Urothelium cell line (cell line): ENCODE measurements at regions not wholly inside any gene's neighbourhood (a gene's known extent, or its start where the extent isn't known, plus 50 kb on each side); places are given as distances from the start of the nearest gene placed in this dataset.
"Not testable (repeated sequence)": the region's sequence is repeated elsewhere in the genome, so short reads cannot be mapped to it uniquely, and the experiment has no call there.

Experiments
- DNase-seq: peaks from one replicate; pipeline ENCODE4 v3.0.0; 2011; ENCODE audit warnings: low spot score, mixed read lengths
- FAIRE-seq: peaks from 2 replicates; lab custom pipeline; 2011; peaks lifted over from hg19 to GRCh38; lab: Jason Lieb, UNC

DNA sequence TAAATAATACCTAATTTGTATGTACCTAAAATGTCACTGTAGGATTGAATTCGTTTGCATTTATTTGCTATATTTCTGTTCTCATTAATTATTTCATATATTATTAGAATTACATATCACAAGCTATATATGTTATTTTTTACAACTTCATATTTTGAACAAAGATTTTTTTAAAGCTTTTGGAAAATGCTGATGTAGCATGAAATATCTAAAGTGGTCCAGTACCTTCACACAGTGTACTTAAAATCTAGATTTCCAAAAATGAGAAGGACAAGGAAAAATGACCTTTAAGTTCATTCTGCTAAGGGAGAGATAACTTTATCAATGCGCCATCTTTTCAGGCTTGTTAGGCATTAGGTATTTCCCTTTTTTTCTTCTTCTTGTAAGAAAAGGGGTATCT is 71.8 kb downstream of the LARP7 start:
- DNase-seq = no peak
- FAIRE-seq = no peak

DNA sequence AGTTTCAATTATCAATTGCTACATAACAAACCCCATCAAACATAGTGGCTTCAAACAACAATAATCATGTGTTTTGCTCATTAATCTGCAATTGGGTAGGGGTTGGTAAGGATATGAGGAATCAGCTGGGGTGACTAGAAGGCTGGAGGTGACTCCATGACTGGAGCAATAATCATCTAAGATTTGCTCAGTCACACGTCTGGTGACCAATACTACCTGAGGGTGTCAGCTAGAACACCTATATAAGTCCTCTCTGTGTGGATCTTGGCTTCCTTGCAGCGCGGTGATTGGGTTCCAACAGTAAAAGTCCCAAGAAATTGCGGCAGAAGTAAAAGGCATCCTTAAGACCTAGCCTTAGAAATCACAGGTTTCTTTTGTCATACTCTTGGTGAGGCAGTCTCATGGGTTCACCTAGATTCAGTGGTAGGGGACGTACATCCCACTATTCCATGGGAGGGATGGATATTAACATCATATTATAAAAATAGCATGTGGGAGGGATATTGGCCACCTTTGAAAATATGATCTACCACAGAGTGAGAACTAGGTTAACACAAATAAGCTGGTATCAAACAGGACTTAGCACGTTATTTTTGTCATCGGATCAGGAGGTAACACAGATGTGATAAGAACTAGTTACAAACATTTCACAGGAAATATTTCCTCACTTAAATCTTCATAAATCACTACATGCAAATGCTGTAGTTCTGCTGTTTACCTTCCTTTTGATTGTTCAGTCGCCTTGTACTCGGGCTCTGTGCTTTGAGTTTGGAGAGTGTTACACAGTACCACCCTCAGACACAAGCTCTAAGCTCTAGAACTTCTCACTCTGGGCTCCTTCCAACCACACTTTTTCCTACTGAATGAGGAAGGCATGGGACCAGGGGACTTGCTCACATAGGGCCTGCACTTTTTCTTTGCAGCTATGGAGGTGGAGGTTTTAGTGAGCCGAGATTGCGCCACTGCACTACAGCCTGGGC is 78.3 kb downstream of the LARP7 start:
- FAIRE-seq = no peak
- DNase-seq = no peak

DNA sequence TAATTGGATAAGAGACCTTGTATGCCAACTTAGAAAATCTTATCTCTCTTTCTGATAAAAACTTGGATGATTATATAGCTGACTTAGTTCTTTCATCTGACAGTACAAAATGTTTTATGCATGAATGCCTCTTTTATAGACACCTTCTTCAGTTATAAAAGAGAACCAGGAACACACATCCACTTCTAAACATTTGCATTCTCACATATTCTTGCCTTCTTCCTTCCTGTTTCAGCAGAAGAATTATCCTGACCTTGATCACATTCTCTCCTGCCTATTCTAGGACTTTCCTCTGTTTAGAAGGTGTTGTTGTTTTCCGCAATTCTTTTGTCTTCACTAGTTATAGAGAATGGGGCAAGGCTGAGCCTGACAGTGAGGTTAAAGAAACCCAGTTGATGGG is 80.9 kb downstream of the LARP7 start:
- no peak for FAIRE-seq
- no peak for DNase-seq

DNA sequence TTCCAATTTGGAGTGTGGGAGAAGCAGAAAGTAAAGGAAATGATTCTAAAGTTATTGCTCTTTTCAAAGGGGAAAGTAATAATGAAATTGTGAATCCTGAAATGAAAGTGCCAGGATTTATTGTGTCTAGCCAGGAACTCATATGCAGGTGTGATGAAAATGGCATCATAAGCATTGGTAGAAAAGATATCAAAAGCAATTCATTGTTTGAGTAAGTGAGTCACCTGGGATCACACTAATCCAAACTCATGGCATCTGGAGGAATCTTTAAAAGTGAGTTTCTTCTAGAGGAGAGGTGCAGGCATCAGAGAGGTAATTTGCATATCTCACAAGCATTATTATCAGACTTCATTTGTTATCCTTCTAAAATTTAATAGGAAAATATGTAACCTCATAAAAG is 84.7 kb downstream of the LARP7 start:
- DNase-seq = no peak
- no peak for FAIRE-seq

DNA sequence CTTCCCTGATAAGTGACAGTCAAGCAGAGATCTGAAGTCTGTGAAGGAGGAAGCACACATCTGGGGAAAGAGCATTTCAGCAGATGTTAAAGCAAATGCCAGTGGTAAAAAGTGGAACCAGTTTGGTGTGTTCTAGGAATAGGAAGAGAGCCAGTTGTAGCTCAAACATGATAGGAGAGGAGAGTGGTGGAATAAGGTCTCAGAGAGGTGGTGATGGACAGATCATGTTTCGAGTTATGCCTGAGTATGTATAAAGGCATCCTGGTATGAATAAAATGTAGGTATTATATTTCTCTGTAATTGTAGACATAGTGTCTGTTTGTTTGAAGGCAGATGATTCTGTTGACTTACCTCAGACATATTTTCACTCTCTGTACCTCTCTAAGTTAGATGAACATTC is 89.1 kb downstream of the LARP7 start:
- DNase-seq (no peak), FAIRE-seq (no peak)

DNA sequence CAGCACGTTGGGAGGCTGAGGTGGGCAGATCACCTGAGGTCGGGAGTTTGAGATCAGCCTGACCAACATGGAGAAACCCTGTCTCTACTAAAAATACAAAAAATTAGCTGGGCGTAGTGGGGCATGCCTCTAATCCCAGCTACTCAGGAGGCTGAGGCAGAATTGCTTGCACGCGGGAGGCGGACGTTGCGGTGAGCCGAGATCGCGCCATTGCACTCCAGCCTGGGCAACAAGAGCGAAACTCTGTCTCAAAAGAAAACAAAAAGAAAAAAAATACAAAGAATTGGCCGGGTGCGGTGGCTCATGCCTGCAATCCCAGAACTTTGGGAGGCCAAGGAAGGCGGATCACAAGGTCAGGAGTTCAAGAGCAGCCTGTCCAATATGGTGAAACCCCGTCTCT is 90.8 kb downstream of the LARP7 start:
- FAIRE-seq = not testable (repeated sequence)

DNA sequence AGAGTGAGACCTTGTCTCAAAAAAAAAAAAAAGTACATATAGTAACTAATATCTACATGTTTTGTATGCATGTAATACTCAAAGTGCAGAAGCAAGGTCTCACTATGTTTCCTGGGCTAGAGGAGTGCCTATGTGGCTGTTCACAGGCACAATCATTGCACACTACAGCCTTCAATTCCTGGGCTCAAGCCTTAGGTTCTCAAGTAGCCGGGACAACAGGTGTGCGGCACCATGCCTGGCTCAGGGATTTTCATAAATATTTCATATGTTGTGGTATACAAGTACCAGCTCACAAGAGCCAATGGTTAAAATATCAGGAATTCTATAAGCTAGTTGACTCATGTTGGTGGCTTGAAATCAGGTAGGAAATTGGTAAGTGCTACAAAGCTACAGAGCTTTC is 94.8 kb downstream of the LARP7 start:
- FAIRE-seq (no peak), DNase-seq (no peak)

More for the DNA sequence above, 90.8 kb downstream of the LARP7 start:
- DNase-seq = not testable (repeated sequence)

DNA sequence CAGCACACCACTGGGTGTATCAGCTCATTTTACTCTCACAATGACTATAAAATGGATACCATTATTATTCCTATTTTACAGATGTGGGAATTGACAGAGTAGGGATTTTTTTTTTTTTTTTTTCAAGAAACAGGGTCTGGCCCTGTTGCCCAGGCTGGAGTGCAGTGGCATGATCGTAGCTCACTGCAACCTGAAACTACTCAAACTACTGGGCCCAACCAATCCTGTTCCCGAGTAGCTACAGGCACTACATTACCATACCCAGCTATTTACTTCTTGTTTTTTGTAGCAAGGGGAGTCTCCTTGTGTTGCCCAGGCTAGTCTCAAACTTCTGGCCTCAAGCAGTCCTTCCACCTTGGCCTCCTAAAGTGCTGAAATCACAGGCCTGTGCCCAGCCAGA is 95.2 kb downstream of the LARP7 start:
- no peak for FAIRE-seq
- no peak for DNase-seq

DNA sequence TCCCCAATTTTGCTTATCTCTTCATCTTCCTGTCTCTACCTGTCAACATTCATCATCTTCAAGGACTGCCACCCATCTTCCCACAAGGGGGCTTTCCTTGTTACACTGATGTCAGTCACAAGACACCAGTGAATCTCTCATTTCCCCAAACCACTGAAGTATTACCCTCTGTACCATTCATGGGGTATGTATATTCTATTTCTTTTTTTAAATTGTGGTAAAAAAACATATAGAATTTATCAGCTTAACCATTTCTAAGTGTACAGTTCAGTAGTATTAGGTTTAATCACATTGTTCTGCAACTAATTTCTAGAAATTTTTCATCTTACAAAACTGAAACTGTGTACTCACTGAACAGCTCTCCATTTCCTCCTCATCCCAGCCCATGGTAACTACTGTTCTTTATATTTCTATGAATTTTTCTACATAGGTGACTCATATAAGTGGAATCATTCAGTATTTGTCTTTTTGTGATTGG is 98.6 kb downstream of the LARP7 start:
- no peak for FAIRE-seq
- no peak for DNase-seq

DNA sequence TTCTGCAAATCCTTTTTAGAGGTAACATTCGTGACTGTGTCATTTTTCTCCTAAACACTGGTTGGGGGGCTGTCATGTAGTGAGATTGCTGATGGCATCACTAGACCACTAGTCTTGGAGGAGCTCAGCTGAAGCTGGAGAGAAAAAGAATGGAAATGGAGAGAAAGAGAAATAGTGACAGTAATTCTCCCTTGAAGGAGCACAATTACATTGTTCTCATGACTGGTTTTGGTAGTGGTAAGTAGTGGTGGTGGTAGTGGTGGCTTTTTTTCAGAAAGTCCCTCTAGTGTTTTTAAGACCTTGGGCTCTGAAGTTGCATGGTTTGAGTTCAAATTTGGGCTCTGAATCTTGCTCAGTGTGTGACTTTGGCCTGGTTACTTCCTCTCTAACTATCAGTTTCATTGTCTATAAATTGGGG is 99.8 kb downstream of the LARP7 start:
- FAIRE-seq = no peak
- DNase-seq = no peak

DNA sequence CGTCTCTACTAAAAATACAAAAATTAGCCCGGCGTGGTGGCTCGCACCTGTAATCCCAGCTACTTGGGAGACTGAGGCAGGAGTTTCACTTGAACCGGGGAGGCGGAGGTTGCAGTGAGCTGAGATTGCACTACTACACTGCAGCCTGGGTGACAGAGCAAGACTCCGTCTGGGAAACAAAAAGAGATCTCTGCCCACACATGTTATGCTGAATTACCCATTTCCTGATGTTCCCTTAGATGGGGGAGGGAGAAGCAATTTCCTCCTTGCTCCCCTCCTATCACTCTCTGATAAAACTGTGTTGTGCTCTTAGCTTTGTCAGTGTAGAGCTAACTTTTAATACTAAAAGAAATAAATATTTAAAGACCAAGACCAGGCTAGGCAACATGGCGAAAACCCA is 102.5 kb downstream of the LARP7 start:
- FAIRE-seq (no peak), DNase-seq (no peak)

DNA sequence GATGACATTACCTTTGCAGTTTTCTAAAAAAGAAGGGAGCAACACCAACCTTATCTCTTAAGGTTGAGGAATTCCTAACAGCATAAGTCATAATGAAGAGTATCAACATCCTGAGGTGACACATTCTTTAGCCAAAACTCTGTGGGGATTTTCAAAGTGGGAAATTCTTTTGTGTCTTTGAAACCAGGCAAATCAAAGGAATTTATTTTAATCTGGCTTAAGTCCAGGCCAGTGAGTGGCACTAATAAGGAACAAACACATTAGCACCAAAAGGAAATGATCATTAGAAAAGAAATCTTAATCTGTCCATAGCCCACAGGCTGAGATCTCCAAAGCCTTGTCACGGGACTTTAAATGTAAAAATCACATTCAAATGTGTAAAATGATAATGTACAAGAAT is 110.1 kb downstream of the LARP7 start:
- DNase-seq (peak; percentile 38), FAIRE-seq (no peak)

DNA sequence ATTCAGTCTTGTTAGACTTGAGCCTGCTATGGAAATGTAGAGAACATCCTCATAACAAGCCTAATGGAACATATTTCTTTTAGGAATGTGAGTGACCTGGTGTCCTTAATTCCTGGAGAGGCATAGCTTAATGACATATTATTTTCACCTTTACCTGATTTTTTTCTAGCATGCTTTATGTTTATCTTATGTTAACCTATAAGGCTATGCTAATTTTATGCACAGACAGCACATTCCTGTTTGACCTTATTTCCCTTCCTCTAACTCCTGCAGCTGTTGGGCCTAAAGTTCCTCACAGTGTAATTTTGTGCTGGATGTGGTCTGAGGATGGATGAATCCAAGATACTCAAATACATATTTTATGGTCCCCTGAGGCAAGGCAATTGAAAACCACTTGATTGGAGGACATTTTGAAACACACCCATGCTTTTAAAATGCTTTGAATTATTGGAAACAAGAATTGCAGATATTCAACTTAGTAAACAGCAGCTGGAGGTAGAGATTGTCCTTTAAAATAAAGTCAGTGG is 111.5 kb downstream of the LARP7 start:
- DNase-seq = no peak
- no peak for FAIRE-seq

DNA sequence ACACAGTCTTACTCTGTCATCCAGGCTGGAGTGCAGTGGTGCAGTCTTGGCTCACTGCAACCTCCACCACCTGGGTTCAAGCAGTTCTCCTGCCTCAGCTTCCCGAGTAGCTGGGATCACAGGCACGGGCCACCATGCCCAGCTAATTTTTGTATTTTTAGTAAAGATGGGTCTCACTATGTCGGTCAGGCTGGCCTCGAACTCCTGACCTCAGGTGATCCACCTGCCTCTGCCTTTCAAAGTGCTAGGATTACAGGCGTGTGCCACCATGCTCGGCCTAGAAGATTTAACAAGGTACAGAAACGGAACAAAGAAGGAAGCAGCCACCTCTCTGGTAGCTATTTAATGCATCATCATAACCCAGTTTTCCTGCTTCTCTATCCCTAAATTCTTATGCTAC is 113.8 kb downstream of the LARP7 start:
- DNase-seq, FAIRE-seq: not testable (repeated sequence)

DNA sequence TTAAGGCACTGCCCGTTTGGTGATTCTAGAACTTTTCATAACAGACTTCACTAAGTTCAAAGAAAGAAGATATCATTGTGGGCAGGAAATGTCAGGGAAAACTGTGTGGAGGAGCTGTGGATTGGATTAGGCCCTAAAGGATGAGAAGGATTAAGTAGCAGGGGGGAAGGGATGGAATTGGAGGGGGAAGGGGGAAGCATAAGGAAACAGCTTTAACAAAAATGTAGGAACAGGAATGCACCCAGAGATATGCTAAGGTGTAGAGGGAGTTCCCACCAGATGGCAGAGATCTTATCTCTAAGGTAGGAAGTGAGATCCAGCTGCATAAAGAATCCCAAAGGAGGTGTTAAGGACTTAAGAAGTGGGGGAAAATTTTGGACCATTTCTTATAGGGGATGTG is 114.5 kb downstream of the LARP7 start:
- FAIRE-seq = no peak
- no peak for DNase-seq

DNA sequence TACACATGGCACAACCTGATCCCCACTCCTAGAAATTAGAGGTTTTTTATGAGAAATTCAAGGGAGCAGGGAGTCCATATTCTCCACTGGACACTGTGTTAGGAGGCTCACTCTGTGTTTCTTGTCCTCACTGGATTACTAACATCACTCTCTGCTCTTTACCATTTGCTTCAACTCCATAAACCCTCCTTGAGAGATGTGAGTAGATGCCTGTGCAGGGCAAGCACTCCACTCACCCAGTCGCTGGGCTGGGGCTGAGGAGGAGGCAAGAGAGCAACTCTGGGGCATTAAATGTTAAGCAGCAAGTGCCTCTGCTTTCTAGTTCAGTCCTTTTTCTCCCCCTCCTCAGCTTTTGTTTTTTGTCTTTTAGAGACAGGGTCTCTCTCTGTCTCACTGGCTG is 115.1 kb downstream of the LARP7 start:
- FAIRE-seq = no peak

DNA sequence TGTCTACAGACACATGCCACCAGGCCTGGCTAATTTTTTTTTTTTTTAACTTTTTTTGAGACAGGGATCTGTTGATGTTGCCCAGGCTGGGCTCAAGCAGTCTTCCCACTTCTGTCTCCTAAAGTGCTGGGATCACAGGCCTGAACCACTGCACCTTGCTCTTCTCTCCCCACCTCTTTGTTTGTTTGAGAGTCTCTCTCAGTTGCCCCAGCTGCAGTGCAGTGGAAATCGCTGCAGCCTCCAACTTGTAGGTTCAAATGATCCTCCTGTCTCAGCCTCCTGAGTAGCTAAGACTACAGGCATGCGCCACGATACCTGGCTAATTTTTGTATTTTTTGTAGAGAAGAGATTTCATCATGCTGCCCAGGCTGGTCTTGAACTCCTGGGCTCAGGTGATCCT is 115.6 kb downstream of the LARP7 start:
- no peak for DNase-seq
- FAIRE-seq = no peak

More for the DNA sequence above, 115.1 kb downstream of the LARP7 start:
- no peak for DNase-seq

DNA sequence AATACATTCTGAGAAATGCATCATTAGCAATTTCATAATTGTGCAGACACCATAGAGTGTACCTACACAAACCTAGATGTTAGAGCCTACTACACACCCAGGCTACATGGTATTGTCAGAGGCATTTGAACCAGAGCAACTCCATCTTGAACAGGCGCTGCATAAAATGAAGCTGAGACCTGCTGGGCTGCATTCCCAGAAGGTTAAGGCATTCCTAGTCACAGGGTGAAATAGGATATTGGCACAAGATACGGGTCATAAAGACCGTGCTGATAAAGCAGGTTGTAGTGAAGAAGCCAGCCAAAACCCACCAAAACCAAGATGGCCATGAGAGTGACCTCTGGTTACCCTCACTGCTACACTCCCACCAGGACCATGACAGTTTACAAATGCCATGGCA is 116.4 kb downstream of the LARP7 start:
- peak; percentile 61 for FAIRE-seq

DNA sequence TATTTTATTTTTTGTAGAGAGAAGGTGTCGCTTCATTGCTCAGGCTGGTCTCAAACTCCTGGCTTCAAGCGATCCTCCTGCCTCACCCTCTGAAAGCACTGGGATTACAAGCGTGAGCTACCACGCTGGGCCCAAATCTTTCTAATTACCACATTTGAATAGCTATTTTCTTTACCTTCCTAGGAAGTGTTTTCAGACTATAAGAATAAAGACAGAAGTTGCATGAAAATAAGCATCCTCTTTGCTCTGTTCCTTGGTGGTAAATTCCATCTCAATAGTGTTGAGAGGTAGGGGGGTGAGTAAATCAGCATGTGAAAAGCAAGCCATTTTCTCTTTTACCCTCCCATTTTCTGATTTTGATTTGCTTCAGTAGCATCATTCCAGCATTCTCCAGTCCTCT is 122.4 kb downstream of the LARP7 start:
- no peak for FAIRE-seq
- DNase-seq = no peak

More for the DNA sequence above, 116.4 kb downstream of the LARP7 start:
- DNase-seq = no peak

DNA sequence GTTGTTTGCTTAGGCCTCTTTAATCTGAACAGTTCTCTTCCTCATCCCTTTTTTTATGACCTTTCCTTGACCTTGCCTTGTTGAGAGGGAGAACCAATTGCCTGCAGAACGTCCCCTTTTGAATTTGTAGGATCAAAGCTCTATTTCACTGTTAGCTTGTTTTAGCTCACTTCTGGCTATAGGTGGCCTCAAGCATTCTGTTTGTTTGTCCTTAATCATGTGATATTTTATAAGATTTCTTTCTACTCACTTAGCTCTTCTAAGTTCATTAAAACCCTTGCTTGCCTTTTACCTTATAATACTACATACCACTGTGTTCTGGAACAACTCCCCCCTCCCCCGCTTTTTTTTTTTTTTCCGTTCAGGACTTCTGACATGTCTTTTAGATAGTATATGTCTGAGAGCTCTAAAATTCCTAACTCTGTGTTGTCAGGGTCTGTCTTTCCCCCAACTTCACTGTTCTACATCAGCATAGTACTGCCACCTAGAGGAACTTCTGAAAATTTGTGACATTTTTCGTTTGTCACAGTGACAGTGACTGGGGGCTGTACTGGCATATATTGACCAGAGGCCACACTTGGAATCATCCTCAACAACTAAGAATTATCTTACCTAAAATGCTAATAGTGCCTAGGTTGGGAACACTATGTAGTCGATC is 128.5 kb downstream of the LARP7 start:
- FAIRE-seq (no peak), DNase-seq (peak; percentile 48)

DNA sequence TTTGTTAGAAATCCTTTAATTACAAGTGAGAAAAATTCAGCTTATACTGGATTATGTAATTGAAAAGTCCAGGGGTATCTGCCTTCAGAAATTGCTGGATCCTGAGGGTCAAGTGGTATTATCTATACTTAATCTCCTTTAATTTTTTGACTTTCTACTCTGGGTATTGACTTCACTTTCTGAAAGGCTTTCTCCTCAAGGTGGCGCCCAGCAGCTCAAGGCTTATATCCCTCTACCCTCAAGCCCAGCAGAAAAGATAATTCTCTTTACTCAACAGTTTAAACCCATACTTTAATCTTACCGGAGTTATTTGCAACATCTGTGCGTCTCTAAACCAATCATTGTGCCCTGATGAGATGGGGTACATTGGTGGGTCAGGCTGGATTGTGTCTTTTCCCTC is 129.5 kb downstream of the LARP7 start:
- FAIRE-seq (no peak), DNase-seq (peak; percentile 23)

DNA sequence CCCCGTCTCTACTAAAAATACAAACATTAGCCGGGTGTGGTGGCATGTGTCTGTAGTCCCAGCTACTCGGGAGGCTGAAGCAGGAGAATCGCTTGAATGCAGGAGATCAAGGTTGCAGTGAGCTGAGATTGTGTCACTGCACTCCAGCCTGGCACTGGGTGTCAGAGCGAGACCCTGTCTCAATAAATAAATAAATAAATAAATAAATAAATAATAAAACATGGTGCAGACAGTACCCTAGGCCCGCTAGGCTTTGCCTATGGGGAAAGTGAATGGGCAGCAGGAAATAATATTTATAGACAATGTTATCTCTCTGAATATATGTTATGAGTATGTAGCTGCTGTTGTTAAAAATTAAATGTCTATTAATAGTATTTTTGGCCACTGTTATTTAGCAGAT is 130.4 kb downstream of the LARP7 start:
- FAIRE-seq = no peak
- DNase-seq = no peak
